Type B pancreatic cell (in vitro differentiated cells): ENCODE measurements at regions not wholly inside any gene's neighbourhood (a gene's known extent, or its start where the extent isn't known, plus 50 kb on each side); places are given as distances from the start of the nearest gene placed in this dataset.

Source experiments
- DNase-seq: peaks from one replicate; pipeline ENCODE4 v3.0.0; 2021; ENCODE audit warnings: mixed read lengths; ENCODE audit not compliant: unreplicated experiment; ENCODE audit errors: extremely low spot score
- H3K27ac Mint-ChIP-seq: 2 replicates; pipeline ENCODE4 v1.8.0; 2021; ENCODE audit warnings: mild to moderate bottlenecking, mixed read lengths
- H3K27me3 Mint-ChIP-seq: 2 replicates; pipeline ENCODE4 v1.8.0; 2021; ENCODE audit warnings: mixed read lengths
- H3K36me3 Mint-ChIP-seq: 2 replicates; pipeline ENCODE4 v1.8.0; 2021; ENCODE audit warnings: mixed read lengths
- H3K4me1 Mint-ChIP-seq: one replicate; pipeline ENCODE4 v1.8.0; 2021; ENCODE audit warnings: mixed read lengths; ENCODE audit not compliant: unreplicated experiment
- H3K4me3 Mint-ChIP-seq: 2 replicates; pipeline ENCODE4 v1.8.0; 2021; ENCODE audit warnings: mild to moderate bottlenecking, mixed read lengths
- H3K9me3 Mint-ChIP-seq: 2 replicates; pipeline ENCODE4 v1.8.0; 2021; ENCODE audit warnings: mixed read lengths
- CTCF ChIP-seq: fragments of 200-600 bp; sonication (generic); conservative IDR thresholded peaks from 2 replicates; pipeline ENCODE4 v1.5.0; 2021; ENCODE audit warnings: antibody characterized with exemption, mild to moderate bottlenecking

- Mint-ChIP-seq H3K9me3 (no peaks in the 10 kb centered on the region), H3K36me3 (no peaks in the 10 kb centered on the region), H3K4me3 (no peak overlapping the region), H3K27ac (no peak overlapping the region), H3K4me1 (peaks cover 12% of the 10 kb centered on the region), H3K27me3 (peaks cover 8% of the 10 kb centered on the region)
- no peak for DNase-seq
- no peak for TF ChIP-seq CTCF
Measured at GRCh38 chr12:116629480-116629879, 70.3 kb downstream of the MAP1LC3B2 start.

- TF ChIP-seq CTCF = no peak
- no peak for DNase-seq
- H3K9me3 Mint-ChIP-seq = no peaks in the 10 kb centered on the region
- no peak overlapping the region for H3K27ac Mint-ChIP-seq
- peaks cover 8% of the 10 kb centered on the region for H3K27me3 Mint-ChIP-seq
- peaks cover 12% of the 10 kb centered on the region for H3K4me1 Mint-ChIP-seq
- no peaks in the 10 kb centered on the region for H3K36me3 Mint-ChIP-seq
- no peak overlapping the region for H3K4me3 Mint-ChIP-seq
Measured at GRCh38 chr12:116628989-116629388, 69.8 kb downstream of the MAP1LC3B2 start.

GRCh38 chr12:116628450-116628793 lies 69.2 kb downstream of the MAP1LC3B2 start:
- no peak for DNase-seq
- Mint-ChIP-seq H3K36me3 (no peaks in the 10 kb centered on the region), H3K27me3 (peaks cover 5% of the 10 kb centered on the region), H3K4me3 (no peak overlapping the region), H3K9me3 (no peaks in the 10 kb centered on the region), H3K4me1 (peaks cover 12% of the 10 kb centered on the region), H3K27ac (no peak overlapping the region)
- TF ChIP-seq CTCF = no peak
